SK-N-SH treated with all-trans-retinoic acid at 6 μM for 48 hours (cell line): ENCODE measurements at regions not wholly inside any gene's neighbourhood (a gene's known extent, or its start where the extent isn't known, plus 50 kb on each side); places are given as distances from the start of the nearest gene placed in this dataset.

Experiments used
- BACH2 ChIP-seq: fragments of 250-450 bp; sonication (Bioruptor Pico); IDR thresholded peaks from 2 replicates; pipeline ENCODE4 v1.9.0; 2021; ENCODE audit warnings: mild to moderate bottlenecking, borderline replicate concordance
- CSRNP3 ChIP-seq: fragments of 250-450 bp; sonication (Bioruptor Pico); IDR thresholded peaks from 2 replicates; pipeline ENCODE4 v1.5.1; 2021; ENCODE audit warnings: mild to moderate bottlenecking, moderate library complexity
- PATZ1 ChIP-seq: fragments of 250-450 bp; sonication (Bioruptor Pico); IDR thresholded peaks from 2 replicates; pipeline ENCODE4 v1.8.0; 2020; ENCODE audit warnings: mild to moderate bottlenecking, moderate library complexity, borderline replicate concordance
- RARB ChIP-seq: fragments of 250-450 bp; sonication (Bioruptor Pico); IDR thresholded peaks from 2 replicates; pipeline ENCODE4 v1.8.0; 2021; ENCODE audit warnings: mild to moderate bottlenecking, moderate library complexity
- TSHZ2 ChIP-seq: fragments of 250-450 bp; sonication (Bioruptor Pico); IDR thresholded peaks from 2 replicates; pipeline ENCODE4 v1.5.0; 2020; ENCODE audit warnings: mild to moderate bottlenecking, moderate library complexity
- ZFP30 ChIP-seq: fragments of 450-650 bp; formaldehyde crosslinking; IDR thresholded peaks from 2 replicates; pipeline ENCODE4 v1.5.0; 2022; ENCODE audit warnings: mild to moderate bottlenecking, moderate library complexity

- TF ChIP-seq ZFP30 (CRISPR knock-in tag) (no peak), RARB (no peak), TSHZ2 (CRISPR knock-in tag) (no peak), PATZ1 (no peak), BACH2 (CRISPR knock-in tag) (no peak), CSRNP3 (CRISPR knock-in tag) (no peak)
Observed at GRCh38 chr5:82560969-82561368, 282.8 kb upstream of the RPS23 start.
